Testis (tissue), 2 donors: ENCODE measurements at regions not wholly inside any gene's neighbourhood (a gene's known extent, or its start where the extent isn't known, plus 50 kb on each side); places are given as distances from the start of the nearest gene placed in this dataset.

Source experiments
- CTCF ChIP-seq, 3 experiments: fragments of 450-650 bp in 2 of 3; fragments of 200-600 bp in 1 of 3; sonication (generic) in 1 of 3; IDR thresholded peaks; one replicate each; pipeline ENCODE4 v1.5.1; 2016 to 2019; ENCODE audit warnings: antibody characterized with exemption in 3 of 3, mild to moderate bottlenecking in 2 of 3, moderate library complexity in 1 of 3
- POLR2A ChIP-seq: fragments of 450-650 bp; IDR thresholded peaks from one replicate; pipeline ENCODE4 v1.6.1; 2017; ENCODE audit warnings: antibody characterized with exemption, mild to moderate bottlenecking, moderate library complexity

GRCh38 chr10:120789303-120790203 is 61.6 kb upstream of the WDR11 start:
- no peak for TF ChIP-seq CTCF (IDR thresholded peaks at IDR 0.05)
- TF ChIP-seq POLR2A: no peak
